ENCODE measurements at regions not wholly inside any gene's neighbourhood (a gene's known extent, or its start where the extent isn't known, plus 50 kb on each side); places are given as distances from the start of the nearest gene placed in this dataset.
"Not testable (repeated sequence)": the region's sequence is repeated elsewhere in the genome, so short reads cannot be mapped to it uniquely, and the experiment has no call there.

DNA sequence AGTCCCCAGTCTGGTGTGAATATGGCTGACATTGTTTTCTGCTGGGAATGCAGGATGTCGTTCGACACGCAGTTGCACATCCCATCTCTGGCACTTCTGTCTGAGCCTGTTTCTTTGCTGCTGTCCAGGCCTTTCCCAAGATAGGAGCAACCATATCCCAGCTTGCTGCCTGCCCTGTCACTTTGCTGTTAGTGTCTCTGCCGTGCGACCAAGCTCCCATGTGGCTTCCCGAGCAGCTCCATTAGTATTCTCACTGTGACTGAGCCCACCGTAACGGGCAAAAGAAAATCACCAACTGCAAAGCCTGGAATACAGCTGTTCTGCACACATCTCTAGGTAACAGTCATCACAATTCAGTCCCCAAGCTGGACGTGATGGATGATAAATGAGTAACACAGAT is 66.0 kb upstream of the CPSF6 start (continued):
- TF ChIP-seq, protein P1, sequence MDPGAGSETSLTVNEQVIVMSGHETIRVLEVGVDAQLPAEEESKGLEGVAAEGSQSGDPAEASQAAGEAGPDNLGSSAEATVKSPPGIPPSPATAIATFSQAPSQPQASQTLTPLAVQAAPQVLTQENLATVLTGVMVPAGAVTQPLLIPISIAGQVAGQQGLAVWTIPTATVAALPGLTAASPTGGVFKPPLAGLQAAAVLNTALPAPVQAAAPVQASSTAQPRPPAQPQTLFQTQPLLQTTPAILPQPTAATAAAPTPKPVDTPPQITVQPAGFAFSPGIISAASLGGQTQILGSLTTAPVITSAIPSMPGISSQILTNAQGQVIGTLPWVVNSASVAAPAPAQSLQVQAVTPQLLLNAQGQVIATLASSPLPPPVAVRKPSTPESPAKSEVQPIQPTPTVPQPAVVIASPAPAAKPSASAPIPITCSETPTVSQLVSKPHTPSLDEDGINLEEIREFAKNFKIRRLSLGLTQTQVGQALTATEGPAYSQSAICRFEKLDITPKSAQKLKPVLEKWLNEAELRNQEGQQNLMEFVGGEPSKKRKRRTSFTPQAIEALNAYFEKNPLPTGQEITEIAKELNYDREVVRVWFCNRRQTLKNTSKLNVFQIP (CRISPR knock-in tag; IDR thresholded peaks at IDR 0.05; ENCODE audit: borderline replicate concordance, low read depth): no peak
- TF ChIP-seq, protein P2, sequence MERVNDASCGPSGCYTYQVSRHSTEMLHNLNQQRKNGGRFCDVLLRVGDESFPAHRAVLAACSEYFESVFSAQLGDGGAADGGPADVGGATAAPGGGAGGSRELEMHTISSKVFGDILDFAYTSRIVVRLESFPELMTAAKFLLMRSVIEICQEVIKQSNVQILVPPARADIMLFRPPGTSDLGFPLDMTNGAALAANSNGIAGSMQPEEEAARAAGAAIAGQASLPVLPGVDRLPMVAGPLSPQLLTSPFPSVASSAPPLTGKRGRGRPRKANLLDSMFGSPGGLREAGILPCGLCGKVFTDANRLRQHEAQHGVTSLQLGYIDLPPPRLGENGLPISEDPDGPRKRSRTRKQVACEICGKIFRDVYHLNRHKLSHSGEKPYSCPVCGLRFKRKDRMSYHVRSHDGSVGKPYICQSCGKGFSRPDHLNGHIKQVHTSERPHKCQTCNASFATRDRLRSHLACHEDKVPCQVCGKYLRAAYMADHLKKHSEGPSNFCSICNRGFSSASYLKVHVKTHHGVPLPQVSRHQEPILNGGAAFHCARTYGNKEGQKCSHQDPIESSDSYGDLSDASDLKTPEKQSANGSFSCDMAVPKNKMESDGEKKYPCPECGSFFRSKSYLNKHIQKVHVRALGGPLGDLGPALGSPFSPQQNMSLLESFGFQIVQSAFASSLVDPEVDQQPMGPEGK (CRISPR knock-in tag; IDR thresholded peaks at IDR 0.05; ENCODE audit: borderline replicate concordance): no peak
- TF ChIP-seq TOX (CRISPR knock-in tag; IDR thresholded peaks at IDR 0.05; ENCODE audit: borderline replicate concordance): no peak
- TF ChIP-seq ZFP30 (CRISPR knock-in tag; IDR thresholded peaks at IDR 0.05): no peak
- no peak for TF ChIP-seq ZFP3 (CRISPR knock-in tag; IDR thresholded peaks at IDR 0.05)

DNA sequence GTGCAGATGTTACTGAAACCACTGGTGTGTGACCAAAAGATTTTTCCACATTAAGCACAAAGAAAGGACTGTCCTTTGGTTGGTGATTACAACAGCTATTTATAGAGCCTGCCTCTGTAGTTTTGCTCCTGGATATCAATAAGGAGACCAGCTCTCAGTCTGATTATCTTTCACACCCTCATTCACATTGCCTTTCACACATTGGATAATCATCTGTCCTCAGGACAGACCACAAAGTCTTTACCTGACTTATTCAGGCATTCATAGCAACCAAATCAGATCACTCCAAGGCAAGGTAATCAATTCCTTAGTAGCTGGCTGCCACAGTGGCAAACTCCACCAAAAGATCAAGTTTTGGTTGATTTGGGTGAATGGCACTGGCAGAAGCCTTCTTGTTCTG is 59.6 kb upstream of the CPSF6 start:
- no peak for ATAC-seq
- TF ChIP-seq, protein P3, sequence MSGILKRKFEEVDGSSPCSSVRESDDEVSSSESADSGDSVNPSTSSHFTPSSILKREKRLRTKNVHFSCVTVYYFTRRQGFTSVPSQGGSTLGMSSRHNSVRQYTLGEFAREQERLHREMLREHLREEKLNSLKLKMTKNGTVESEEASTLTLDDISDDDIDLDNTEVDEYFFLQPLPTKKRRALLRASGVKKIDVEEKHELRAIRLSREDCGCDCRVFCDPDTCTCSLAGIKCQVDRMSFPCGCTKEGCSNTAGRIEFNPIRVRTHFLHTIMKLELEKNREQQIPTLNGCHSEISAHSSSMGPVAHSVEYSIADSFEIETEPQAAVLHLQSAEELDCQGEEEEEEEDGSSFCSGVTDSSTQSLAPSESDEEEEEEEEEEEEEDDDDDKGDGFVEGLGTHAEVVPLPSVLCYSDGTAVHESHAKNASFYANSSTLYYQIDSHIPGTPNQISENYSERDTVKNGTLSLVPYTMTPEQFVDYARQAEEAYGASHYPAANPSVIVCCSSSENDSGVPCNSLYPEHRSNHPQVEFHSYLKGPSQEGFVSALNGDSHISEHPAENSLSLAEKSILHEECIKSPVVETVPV (CRISPR knock-in tag; IDR thresholded peaks at IDR 0.05): no peak
- TF ChIP-seq, protein P4, sequence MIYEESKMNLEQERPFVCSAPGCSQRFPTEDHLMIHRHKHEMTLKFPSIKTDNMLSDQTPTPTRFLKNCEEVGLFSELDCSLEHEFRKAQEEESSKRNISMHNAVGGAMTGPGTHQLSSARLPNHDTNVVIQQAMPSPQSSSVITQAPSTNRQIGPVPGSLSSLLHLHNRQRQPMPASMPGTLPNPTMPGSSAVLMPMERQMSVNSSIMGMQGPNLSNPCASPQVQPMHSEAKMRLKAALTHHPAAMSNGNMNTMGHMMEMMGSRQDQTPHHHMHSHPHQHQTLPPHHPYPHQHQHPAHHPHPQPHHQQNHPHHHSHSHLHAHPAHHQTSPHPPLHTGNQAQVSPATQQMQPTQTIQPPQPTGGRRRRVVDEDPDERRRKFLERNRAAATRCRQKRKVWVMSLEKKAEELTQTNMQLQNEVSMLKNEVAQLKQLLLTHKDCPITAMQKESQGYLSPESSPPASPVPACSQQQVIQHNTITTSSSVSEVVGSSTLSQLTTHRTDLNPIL (CRISPR knock-in tag; IDR thresholded peaks at IDR 0.05; ENCODE audit: low read depth): no peak
- TF ChIP-seq ZNF70 (CRISPR knock-in tag; IDR thresholded peaks at IDR 0.05) (no peak), CSDC2 (CRISPR knock-in tag; IDR thresholded peaks at IDR 0.05) (no peak), ZFP30 (CRISPR knock-in tag; IDR thresholded peaks at IDR 0.05) (no peak), PPARA (CRISPR knock-in tag; IDR thresholded peaks at IDR 0.05; ENCODE audit: borderline replicate concordance) (no peak), GLIS3 (CRISPR knock-in tag; IDR thresholded peaks at IDR 0.05) (no peak), ZNF8 (CRISPR knock-in tag; IDR thresholded peaks at IDR 0.05) (no peak), TCF4 (CRISPR knock-in tag; IDR thresholded peaks at IDR 0.05; ENCODE audit: borderline replicate concordance) (no peak), ESRRG (CRISPR knock-in tag; IDR thresholded peaks at IDR 0.05) (no peak), ZNF565 (CRISPR knock-in tag; conservative IDR thresholded peaks at IDR 0.05; ENCODE audit: low read depth) (no peak)

DNA sequence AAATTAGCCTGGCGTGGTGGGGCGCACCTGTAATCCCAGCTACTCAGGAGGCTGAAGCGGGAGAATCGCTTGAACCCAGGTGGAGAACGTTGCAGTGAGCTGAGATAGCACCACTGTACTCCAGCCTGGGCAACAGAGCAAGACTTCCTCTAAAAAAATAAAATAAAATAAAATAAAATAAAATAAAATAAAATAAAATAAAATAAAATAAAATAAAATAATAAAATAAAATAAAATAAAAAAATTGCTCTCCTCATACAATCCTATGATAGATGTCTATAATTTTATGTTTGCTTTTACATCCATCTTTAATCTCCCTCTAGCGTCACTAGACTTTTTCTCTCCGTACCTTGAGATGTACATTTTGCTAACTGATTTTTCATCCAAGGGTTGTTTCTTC is 51.8 kb upstream of the CPSF6 start:
- ATAC-seq: not testable (repeated sequence)

DNA sequence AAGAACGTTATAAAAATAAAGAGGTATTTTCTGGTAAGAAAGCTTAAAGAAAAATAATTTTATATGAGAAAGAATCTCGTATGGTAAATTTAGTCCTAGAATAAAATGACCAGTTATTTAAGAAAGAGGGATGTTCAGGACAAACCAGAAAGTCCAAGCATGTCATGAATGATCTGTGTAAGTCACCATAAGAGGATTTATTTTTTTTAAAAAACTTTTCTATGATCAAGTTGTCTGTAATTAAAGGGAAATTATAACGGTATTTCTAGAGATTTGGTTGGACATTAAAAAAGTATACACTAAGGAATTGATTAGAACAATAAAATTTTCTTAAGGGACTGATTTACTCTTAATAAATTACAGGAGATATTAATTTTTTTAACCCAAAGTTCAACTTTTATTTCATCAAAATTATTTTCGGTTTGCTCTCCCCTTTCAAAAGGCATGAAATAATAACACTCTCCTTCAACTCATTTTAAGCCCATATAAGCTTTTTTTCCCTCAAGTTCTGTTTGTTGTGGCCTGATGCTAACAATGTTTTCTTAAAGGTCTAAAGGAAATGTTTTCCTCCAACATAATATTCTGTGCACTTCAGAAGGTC is 49.9 kb upstream of the CPSF6 start:
- TF ChIP-seq BACH2 (CRISPR knock-in tag; IDR thresholded peaks at IDR 0.05; ENCODE audit: borderline replicate concordance) (no peak), GLIS3 (CRISPR knock-in tag; IDR thresholded peaks at IDR 0.05) (no peak), ZFP30 (CRISPR knock-in tag; IDR thresholded peaks at IDR 0.05) (no peak), ESRRG (CRISPR knock-in tag; IDR thresholded peaks at IDR 0.05) (no peak), TCF4 (CRISPR knock-in tag; IDR thresholded peaks at IDR 0.05; ENCODE audit: borderline replicate concordance) (no peak), CSDC2 (CRISPR knock-in tag; IDR thresholded peaks at IDR 0.05) (no peak), ZNF565 (CRISPR knock-in tag; conservative IDR thresholded peaks at IDR 0.05; ENCODE audit: low read depth) (no peak), ISL1 (CRISPR knock-in tag; IDR thresholded peaks at IDR 0.05) (no peak), OSR1 (CRISPR knock-in tag; IDR thresholded peaks at IDR 0.05) (no peak), RARB (CRISPR knock-in tag; IDR thresholded peaks at IDR 0.05) (no peak), ZNF70 (CRISPR knock-in tag; IDR thresholded peaks at IDR 0.05) (no peak), SNAI2 (CRISPR knock-in tag; IDR thresholded peaks at IDR 0.05) (no peak), ZFP3 (CRISPR knock-in tag; IDR thresholded peaks at IDR 0.05) (no peak), ARNTL (CRISPR knock-in tag; IDR thresholded peaks at IDR 0.05; ENCODE audit: borderline replicate concordance, low read depth) (no peak)
- TF ChIP-seq, protein P4 (CRISPR knock-in tag; IDR thresholded peaks at IDR 0.05; ENCODE audit: low read depth): no peak
- TF ChIP-seq, protein P2 (CRISPR knock-in tag; IDR thresholded peaks at IDR 0.05; ENCODE audit: borderline replicate concordance): no peak
- TF ChIP-seq, protein P3 (CRISPR knock-in tag; IDR thresholded peaks at IDR 0.05): no peak
- no peak for ATAC-seq
